SU-DHL-6 (cell line): ENCODE measurements at regions not wholly inside any gene's neighbourhood (a gene's known extent, or its start where the extent isn't known, plus 50 kb on each side); places are given as distances from the start of the nearest gene placed in this dataset.

Experiments
- CTCF ChIP-seq: fragments of 200-600 bp; sonication (generic); IDR thresholded peaks from one replicate; pipeline ENCODE4 v1.5.1; 2017; ENCODE audit warnings: antibody characterized with exemption, mild to moderate bottlenecking, low read length, moderate library complexity; ENCODE audit not compliant: insufficient read depth, poor library complexity, severe bottlenecking
- EZH2phosphoT487 ChIP-seq: fragments of 200-600 bp; sonication (generic), shearing (Covaris generic); conservative IDR thresholded peaks from 2 replicates; pipeline ENCODE4 v1.6.1; 2018; ENCODE audit warnings: mild to moderate bottlenecking, antibody characterized with exemption, low read length, moderate library complexity, mixed read lengths

- no peak for TF ChIP-seq CTCF
- TF ChIP-seq EZH2phosphoT487, result no peak
These were observed 82.5 kb upstream of the TMEM178A start for GRCh38 chr2:39583213-39583612.
